ENCODE measurements at regions not wholly inside any gene's neighbourhood (a gene's known extent, or its start where the extent isn't known, plus 50 kb on each side); places are given as distances from the start of the nearest gene placed in this dataset.

GRCh38 chr12:98253207-98254037 is 262.0 kb upstream of the TMPO start:
- Mint-ChIP-seq H3K27me3 (ENCODE audit: low read depth in 3 of 3) (peaks cover 0 to 3% (median 1%) of the 10 kb centered on the region in 3 donors), H3K36me3 (no peaks in the 10 kb centered on the region), H3K27ac (no peak overlapping the region), H3K9me3 (peaks cover 0 to 2% (median 0%) of the 10 kb centered on the region in 7 donors), H3K4me1 (no peaks in the 10 kb centered on the region), H3K4me3 (no peak overlapping the region)
- no peak overlapping the region for H3K27ac ChIP-seq (ENCODE audit: low read depth in 1 of 2, low read length in 2 of 2)
- no peaks in the 10 kb centered on the region for H3K27me3 ChIP-seq (ENCODE audit: control insufficient read depth in 2 of 2, insufficient read depth in 2 of 2, low read length in 2 of 2)
- no peak for TF ChIP-seq CTCF (IDR thresholded peaks at IDR 0.05)
- no peaks in the 10 kb centered on the region for H3K4me1 ChIP-seq (ENCODE audit: control insufficient read depth in 1 of 2, insufficient read depth in 2 of 2, low read length in 2 of 2)
- WGBS (ENCODE audit: insufficient coverage) = 89% methylated on average over 1 of the region's 7 CpGs
- H3K4me3 ChIP-seq (replicated peaks in 1 of 3; ENCODE audit: low read depth in 2 of 3, low read length in 3 of 3) = no peak overlapping the region
- H3K9ac ChIP-seq (ENCODE audit: insufficient read depth, low read length, poor library complexity, severe bottlenecking) = no peak overlapping the region
- intact Hi-C loops (cut with micrococcal nuclease) = no loop called here
- H3K36me3 ChIP-seq (replicated peaks in 1 of 2; ENCODE audit: control insufficient read depth in 1 of 2, insufficient read depth in 2 of 2, low read length in 2 of 2) = no peaks in the 10 kb centered on the region
- H3K79me2 ChIP-seq (ENCODE audit: insufficient read depth, low read length) = no peaks in the 10 kb centered on the region
- DNase-seq = no peak
- no peaks in the 10 kb centered on the region for H4K20me1 ChIP-seq (ENCODE audit: insufficient read depth, low read length)
- H3K9me3 ChIP-seq (replicated peaks in 1 of 2; ENCODE audit: control insufficient read depth in 1 of 2, insufficient read depth in 1 of 2, low read length in 2 of 2) = no peaks in the 10 kb centered on the region
- H3K4me2 ChIP-seq (replicated peaks; ENCODE audit: extremely low read depth, low read length, poor library complexity, severe bottlenecking) = no peak overlapping the region
- H2AFZ ChIP-seq (ENCODE audit: insufficient read depth, low read depth, low read length, poor library complexity, severe bottlenecking) = no peak overlapping the region

GRCh38 chr12:98256830-98257229 is 258.6 kb upstream of the TMPO start:
- Mint-ChIP-seq H3K4me1 (peaks cover 5% of the 10 kb centered on the region), H3K27me3 (ENCODE audit: low read depth in 3 of 3) (peaks cover 0 to 1% (median 0%) of the 10 kb centered on the region in 3 donors), H3K4me3 (no peak overlapping the region), H3K9me3 (peaks cover 0 to 1% (median 0%) of the 10 kb centered on the region in 7 donors), H3K27ac (no peak overlapping the region), H3K36me3 (no peaks in the 10 kb centered on the region)
- H3K4me3 ChIP-seq (replicated peaks in 1 of 3; ENCODE audit: low read depth in 2 of 3, low read length in 3 of 3) = no peak overlapping the region
- H3K4me1 ChIP-seq (ENCODE audit: control insufficient read depth in 1 of 2, insufficient read depth in 2 of 2, low read length in 2 of 2) = no peaks in the 10 kb centered on the region
- no peak for TF ChIP-seq CTCF (IDR thresholded peaks at IDR 0.05)
- H4K20me1 ChIP-seq (ENCODE audit: insufficient read depth, low read length) = no peaks in the 10 kb centered on the region
- no peaks in the 10 kb centered on the region for H3K79me2 ChIP-seq (ENCODE audit: insufficient read depth, low read length)
- intact Hi-C loops (cut with micrococcal nuclease) = no loop called here
- no peak overlapping the region for H2AFZ ChIP-seq (ENCODE audit: insufficient read depth, low read depth, low read length, poor library complexity, severe bottlenecking)
- DNase-seq = no peak
- H3K27me3 ChIP-seq (ENCODE audit: control insufficient read depth in 2 of 2, insufficient read depth in 2 of 2, low read length in 2 of 2) = no peaks in the 10 kb centered on the region
- no peaks in the 10 kb centered on the region for H3K9me3 ChIP-seq (replicated peaks in 1 of 2; ENCODE audit: control insufficient read depth in 1 of 2, insufficient read depth in 1 of 2, low read length in 2 of 2)
- H3K36me3 ChIP-seq (replicated peaks in 1 of 2; ENCODE audit: control insufficient read depth in 1 of 2, insufficient read depth in 2 of 2, low read length in 2 of 2) = no peaks in the 10 kb centered on the region
- H3K9ac ChIP-seq (ENCODE audit: insufficient read depth, low read length, poor library complexity, severe bottlenecking) = no peak overlapping the region
- no CpG with 5 or more reads among the region's 1 CpG for WGBS (ENCODE audit: insufficient coverage)
- no peak overlapping the region for H3K4me2 ChIP-seq (replicated peaks; ENCODE audit: extremely low read depth, low read length, poor library complexity, severe bottlenecking)
- H3K27ac ChIP-seq (ENCODE audit: low read depth in 1 of 2, low read length in 2 of 2) = no peak overlapping the region
